NCI-H82 treated with DMSO at 0.1 percent for 48 hours (cell line): ENCODE measurements at regions not wholly inside any gene's neighbourhood (a gene's known extent, or its start where the extent isn't known, plus 50 kb on each side); places are given as distances from the start of the nearest gene placed in this dataset.

Experiments used
- DNase-seq: peaks from one replicate; lab custom pipeline; 2025; ENCODE audit not compliant: unreplicated experiment; lab: John Stamatoyannopoulos, UW

DNA sequence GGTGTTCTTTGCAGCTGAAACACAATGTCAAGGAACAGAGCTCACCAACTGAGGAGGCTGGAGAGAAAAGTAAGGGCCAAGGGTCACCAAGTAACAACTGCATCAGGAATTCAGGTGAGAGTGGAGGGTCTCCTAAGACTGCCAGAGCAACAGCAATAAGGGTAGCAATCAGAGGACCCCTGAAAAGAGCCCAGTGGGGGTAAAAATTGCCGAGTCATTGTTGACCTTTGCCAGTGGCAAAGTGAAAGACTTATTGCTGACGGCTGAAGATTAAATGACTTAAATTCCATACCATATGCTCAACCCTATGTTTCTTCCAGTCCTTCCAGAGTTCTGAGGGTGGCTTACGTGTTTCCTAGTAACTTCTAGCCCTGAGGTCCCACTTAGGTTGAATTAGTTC lies 51.9 kb upstream of the ARHGAP42 start:
- DNase-seq: peak; percentile 72

DNA sequence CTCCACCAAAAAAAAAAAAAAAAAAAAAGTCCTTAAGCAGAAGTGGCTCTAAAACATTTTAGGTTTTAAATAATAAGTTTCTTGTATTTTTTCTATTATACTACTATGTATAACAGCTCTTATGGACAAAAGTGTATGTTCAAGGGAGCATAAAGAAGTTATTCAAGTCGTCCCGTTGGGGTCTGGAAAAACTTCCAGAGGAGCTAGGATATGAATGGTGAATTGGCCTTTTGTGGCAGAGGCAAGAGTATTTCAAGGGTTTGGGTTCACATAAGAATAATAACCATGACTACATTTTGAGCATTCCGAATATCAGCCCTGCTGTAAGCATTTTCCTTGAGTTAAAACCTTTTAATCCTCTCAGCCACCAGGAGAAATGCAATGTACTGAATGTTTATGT lies 50.6 kb upstream of the ARHGAP42 start:
- no peak for DNase-seq
